Prostate gland (tissue), 2 donors: ENCODE measurements at regions not wholly inside any gene's neighbourhood (a gene's known extent, or its start where the extent isn't known, plus 50 kb on each side); places are given as distances from the start of the nearest gene placed in this dataset.

Experiments
- POLR2A ChIP-seq: fragments of 450-650 bp; IDR thresholded peaks from one replicate; pipeline ENCODE4 v1.6.1; 2016; ENCODE audit warnings: antibody characterized with exemption, mild to moderate bottlenecking
- POLR2AphosphoS5 ChIP-seq: sonication (generic); formaldehyde crosslinking; IDR thresholded peaks from one replicate; pipeline ENCODE4 v1.6.1; 2017; ENCODE audit warnings: antibody characterized with exemption
- TF ChIP-seq, protein P1 (sequence below), 4 experiments: fragments of 200-600 bp in 2 of 4; fragments of 450-650 bp in 2 of 4; sonication (generic) in 2 of 4; IDR thresholded peaks; 1 replicate in 3 of 4; 2 replicates in 1 of 4; pipeline ENCODE4 v1.5.1; 2016 to 2019; ENCODE audit warnings: antibody characterized with exemption in 4 of 4, mild to moderate bottlenecking in 2 of 4, moderate library complexity in 2 of 4

DNA sequence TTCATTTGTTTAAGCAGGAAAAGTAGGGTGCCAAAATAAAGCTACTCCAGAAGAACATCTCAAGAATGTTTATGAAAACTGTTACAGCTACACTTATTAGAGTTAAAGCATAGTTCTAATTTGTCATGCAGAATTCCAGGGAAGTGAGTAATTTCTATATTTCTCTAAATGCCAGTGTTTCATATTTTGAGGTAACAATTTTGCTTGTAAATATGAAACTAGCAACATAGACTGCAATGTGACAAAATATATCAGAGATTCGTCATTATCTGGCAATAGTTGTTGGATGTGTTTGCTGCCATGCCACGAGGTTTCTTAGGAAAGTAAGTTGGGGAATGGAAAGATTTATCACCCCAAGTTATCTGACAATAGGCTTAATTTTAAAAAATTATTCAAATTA lies 424.1 kb upstream of the ZEB2 start:
- TF ChIP-seq, protein P1, sequence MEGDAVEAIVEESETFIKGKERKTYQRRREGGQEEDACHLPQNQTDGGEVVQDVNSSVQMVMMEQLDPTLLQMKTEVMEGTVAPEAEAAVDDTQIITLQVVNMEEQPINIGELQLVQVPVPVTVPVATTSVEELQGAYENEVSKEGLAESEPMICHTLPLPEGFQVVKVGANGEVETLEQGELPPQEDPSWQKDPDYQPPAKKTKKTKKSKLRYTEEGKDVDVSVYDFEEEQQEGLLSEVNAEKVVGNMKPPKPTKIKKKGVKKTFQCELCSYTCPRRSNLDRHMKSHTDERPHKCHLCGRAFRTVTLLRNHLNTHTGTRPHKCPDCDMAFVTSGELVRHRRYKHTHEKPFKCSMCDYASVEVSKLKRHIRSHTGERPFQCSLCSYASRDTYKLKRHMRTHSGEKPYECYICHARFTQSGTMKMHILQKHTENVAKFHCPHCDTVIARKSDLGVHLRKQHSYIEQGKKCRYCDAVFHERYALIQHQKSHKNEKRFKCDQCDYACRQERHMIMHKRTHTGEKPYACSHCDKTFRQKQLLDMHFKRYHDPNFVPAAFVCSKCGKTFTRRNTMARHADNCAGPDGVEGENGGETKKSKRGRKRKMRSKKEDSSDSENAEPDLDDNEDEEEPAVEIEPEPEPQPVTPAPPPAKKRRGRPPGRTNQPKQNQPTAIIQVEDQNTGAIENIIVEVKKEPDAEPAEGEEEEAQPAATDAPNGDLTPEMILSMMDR (IDR thresholded peaks at IDR 0.05), result no peak
- TF ChIP-seq POLR2AphosphoS5, result no peak
- TF ChIP-seq POLR2A, result no peak
